ENCODE measurements at regions not wholly inside any gene's neighbourhood (a gene's known extent, or its start where the extent isn't known, plus 50 kb on each side); places are given as distances from the start of the nearest gene placed in this dataset.

- TF ChIP-seq CTCF (conservative IDR thresholded peaks at IDR 0.05; ENCODE audit: low read depth): no peak
- CTCF ChIA-PET: interaction anchor here (0.8 kb wide), 1 partner anchor 72 kb away, joined by 3 read pairs; no protein-coding TSS in a partner anchor
- peak; percentile 79 for DNase-seq (ENCODE audit: low spot score)
- POLR2A ChIA-PET (ENCODE audit: low non-redundant PET): no interaction called here
- peak overlapping the region; percentile 91 for H3K27ac ChIP-seq
These were observed 137.9 kb downstream of the DLL1 start for GRCh38 chr6:170152989-170153388.

GRCh38 chr6:170152124-170152926, 138.6 kb downstream of the DLL1 start:
- CTCF ChIA-PET: no interaction called here
- POLR2A ChIA-PET (ENCODE audit: low non-redundant PET): no interaction called here
- DNase-seq (ENCODE audit: low spot score): no peak
- TF ChIP-seq CTCF (conservative IDR thresholded peaks at IDR 0.05; ENCODE audit: low read depth): no peak
- peak overlapping the region; percentile 91 for H3K27ac ChIP-seq

DNA sequence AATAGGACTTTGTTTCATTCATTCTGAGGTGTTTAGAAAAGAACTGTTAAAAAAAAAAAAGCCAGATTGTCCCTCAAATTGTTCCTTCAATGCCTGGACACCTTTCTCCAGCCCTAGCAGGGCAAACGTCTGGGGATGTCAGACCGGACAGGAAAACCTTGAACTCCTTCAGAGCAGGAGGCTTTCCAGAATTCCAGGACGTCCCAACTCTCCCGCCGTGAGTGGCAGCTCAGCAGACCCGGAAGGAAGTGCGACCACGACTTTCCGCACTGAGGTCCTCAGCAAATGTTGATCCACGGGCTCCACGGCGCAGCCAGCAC, 139.1 kb downstream of the DLL1 start:
- ChIA-PET CTCF (interaction anchor here (0.5 kb wide), 1 partner anchor 80 kb away, joined by 4 read pairs; no protein-coding TSS in a partner anchor), POLR2A (ENCODE audit: low non-redundant PET) (no interaction called here)
- no peak for DNase-seq (ENCODE audit: low spot score)
- TF ChIP-seq CTCF (conservative IDR thresholded peaks at IDR 0.05; ENCODE audit: low read depth): no peak
- peak overlapping the region; percentile 91; the same call in 1 of the 2 replicates for H3K27ac ChIP-seq

GRCh38 chr6:170151321-170151771, 139.5 kb downstream of the DLL1 start:
- CTCF ChIA-PET: interaction anchor here (0.5 to 0.7 kb wide), 4 partner anchors 80 to 496 kb away, joined by 3 to 5 read pairs (median 4); no protein-coding TSS in a partner anchor
- no peak overlapping the region for H3K27ac ChIP-seq
- no peak for TF ChIP-seq CTCF (conservative IDR thresholded peaks at IDR 0.05; ENCODE audit: low read depth)
- no peak for DNase-seq (ENCODE audit: low spot score)
- POLR2A ChIA-PET (ENCODE audit: low non-redundant PET): no interaction called here

GRCh38 chr6:170150590-170150945, 140.3 kb downstream of the DLL1 start:
- ChIA-PET CTCF (interaction anchor here (0.8 to 0.9 kb wide), 2 partner anchors 47 to 142 kb away, joined by 3 read pairs; no protein-coding TSS in a partner anchor), POLR2A (ENCODE audit: low non-redundant PET) (no interaction called here)
- DNase-seq (ENCODE audit: low spot score): no peak

More at GRCh38 chr6:170150590-170150945, 140.3 kb downstream of the DLL1 start:
- no peak overlapping the region for H3K27ac ChIP-seq
- TF ChIP-seq CTCF (conservative IDR thresholded peaks at IDR 0.05; ENCODE audit: low read depth): no peak

All from RWPE1 (cell line).